NCI-H748 (cell line): ENCODE measurements at regions not wholly inside any gene's neighbourhood (a gene's known extent, or its start where the extent isn't known, plus 50 kb on each side); places are given as distances from the start of the nearest gene placed in this dataset.
"Not testable (repeated sequence)": the region's sequence is repeated elsewhere in the genome, so short reads cannot be mapped to it uniquely, and the experiment has no call there.

ENCODE experiments used
- DNase-seq: peaks from one replicate; lab custom pipeline; 2025; ENCODE audit not compliant: unreplicated experiment; lab: John Stamatoyannopoulos, UW

- peak; percentile 87 for DNase-seq
These were observed 553.5 kb downstream of the TBC1D22A start for GRCh38 chr22:47315862-47316419.

- DNase-seq: no peak
These were observed 548.2 kb downstream of the TBC1D22A start for GRCh38 chr22:47310601-47311000.

- no peak for DNase-seq
These were observed 547.5 kb downstream of the TBC1D22A start for GRCh38 chr22:47309946-47310345.

- DNase-seq: no peak
These were observed 547.0 kb downstream of the TBC1D22A start for GRCh38 chr22:47309476-47309875.

- no peak for DNase-seq
These were observed 546.4 kb downstream of the TBC1D22A start for GRCh38 chr22:47308886-47309285.

- no peak for DNase-seq
These were observed 545.4 kb downstream of the TBC1D22A start for GRCh38 chr22:47307822-47308221.

- DNase-seq: no peak
These were observed 544.9 kb downstream of the TBC1D22A start for GRCh38 chr22:47307326-47307725.

GRCh38 chr22:47304854-47305253 lies 542.4 kb downstream of the TBC1D22A start:
- no peak for DNase-seq

- DNase-seq: no peak
These were observed 541.9 kb downstream of the TBC1D22A start for GRCh38 chr22:47304191-47304831.

- no peak for DNase-seq
These were observed 540.9 kb downstream of the TBC1D22A start for GRCh38 chr22:47303161-47303890.

GRCh38 chr22:47302587-47302986 lies 540.1 kb downstream of the TBC1D22A start:
- DNase-seq: not testable (repeated sequence)

- DNase-seq: peak; percentile 16
These were observed 539.5 kb downstream of the TBC1D22A start for GRCh38 chr22:47301820-47302475.

GRCh38 chr22:47300698-47301405 lies 538.4 kb downstream of the TBC1D22A start:
- DNase-seq: no peak

GRCh38 chr22:47299863-47300697 lies 537.6 kb downstream of the TBC1D22A start:
- no peak for DNase-seq

- no peak for DNase-seq
These were observed 536.9 kb downstream of the TBC1D22A start for GRCh38 chr22:47299211-47299862.

- DNase-seq: no peak
These were observed 535.8 kb downstream of the TBC1D22A start for GRCh38 chr22:47298017-47298785.

GRCh38 chr22:47297261-47298016 lies 535.0 kb downstream of the TBC1D22A start:
- no peak for DNase-seq
